ENCODE measurements at regions not wholly inside any gene's neighbourhood (a gene's known extent, or its start where the extent isn't known, plus 50 kb on each side); places are given as distances from the start of the nearest gene placed in this dataset.
"Not testable (repeated sequence)": the region's sequence is repeated elsewhere in the genome, so short reads cannot be mapped to it uniquely, and the experiment has no call there.

DNA sequence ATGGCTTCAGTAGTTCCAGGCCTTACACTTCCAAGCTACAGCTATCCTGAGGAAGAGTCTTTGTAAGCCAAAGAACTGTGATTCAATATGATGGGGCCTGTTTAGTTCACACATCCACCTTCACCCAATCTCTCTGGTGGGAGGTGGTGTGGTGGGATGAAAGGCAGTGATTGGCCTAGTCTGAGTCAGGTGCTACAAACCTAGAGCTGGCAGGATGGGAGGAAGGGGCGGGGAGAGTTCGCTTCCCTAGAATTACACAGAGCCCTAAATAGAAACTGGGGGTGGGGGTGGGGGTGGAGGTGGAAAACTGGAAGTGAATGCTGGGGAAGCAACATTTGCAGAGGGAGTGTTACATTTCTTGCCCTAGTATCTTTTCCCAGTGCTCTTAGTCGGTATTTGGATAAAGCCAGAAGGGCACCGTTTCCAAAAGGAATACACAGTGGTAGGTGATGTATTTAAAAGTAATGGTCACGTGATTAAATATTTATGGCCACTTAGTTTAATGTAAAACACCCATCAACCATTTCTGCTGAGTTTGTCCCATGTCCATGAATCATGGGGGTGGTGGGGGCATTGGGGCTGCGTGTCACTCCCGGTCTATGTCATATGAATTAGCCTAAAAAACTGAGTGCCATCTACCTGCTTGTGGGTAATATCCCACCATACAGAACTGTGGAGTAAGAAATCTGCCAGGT is 247.6 kb upstream of the PROK2 start:
- no peaks in the 10 kb centered on the region for H3K9me3 ChIP-seq
- no peaks in the 10 kb centered on the region for H3K4me1 ChIP-seq
- H3K27me3 ChIP-seq, result no peaks in the 10 kb centered on the region
- no peak for DNase-seq
- H3K36me3 ChIP-seq, result no peaks in the 10 kb centered on the region
- TF ChIP-seq, protein P1, sequence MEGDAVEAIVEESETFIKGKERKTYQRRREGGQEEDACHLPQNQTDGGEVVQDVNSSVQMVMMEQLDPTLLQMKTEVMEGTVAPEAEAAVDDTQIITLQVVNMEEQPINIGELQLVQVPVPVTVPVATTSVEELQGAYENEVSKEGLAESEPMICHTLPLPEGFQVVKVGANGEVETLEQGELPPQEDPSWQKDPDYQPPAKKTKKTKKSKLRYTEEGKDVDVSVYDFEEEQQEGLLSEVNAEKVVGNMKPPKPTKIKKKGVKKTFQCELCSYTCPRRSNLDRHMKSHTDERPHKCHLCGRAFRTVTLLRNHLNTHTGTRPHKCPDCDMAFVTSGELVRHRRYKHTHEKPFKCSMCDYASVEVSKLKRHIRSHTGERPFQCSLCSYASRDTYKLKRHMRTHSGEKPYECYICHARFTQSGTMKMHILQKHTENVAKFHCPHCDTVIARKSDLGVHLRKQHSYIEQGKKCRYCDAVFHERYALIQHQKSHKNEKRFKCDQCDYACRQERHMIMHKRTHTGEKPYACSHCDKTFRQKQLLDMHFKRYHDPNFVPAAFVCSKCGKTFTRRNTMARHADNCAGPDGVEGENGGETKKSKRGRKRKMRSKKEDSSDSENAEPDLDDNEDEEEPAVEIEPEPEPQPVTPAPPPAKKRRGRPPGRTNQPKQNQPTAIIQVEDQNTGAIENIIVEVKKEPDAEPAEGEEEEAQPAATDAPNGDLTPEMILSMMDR (IDR thresholded peaks at IDR 0.05; ENCODE audit: low read depth, low read length), result no peak
- no peak overlapping the region for H3K4me3 ChIP-seq (ENCODE audit: low read depth, low read length)

DNA sequence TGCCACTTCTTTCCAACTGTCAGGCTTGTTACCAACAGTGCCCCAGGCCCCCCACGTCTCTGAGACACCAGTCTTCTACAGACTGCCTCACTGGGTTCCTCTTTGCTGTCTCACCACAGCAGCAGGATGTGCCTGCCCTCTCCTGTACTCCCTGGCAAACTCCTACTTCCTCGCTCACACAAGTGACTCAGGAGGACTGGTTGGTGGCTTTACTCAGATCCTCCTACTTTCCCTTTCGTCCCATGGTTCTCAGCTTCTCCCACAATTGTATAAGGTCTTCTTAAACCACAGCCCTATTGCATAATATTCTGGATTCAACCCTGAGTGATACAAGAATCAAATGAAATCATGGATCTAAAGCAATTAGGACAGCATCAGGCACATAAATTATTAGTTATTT is 246.6 kb upstream of the PROK2 start:
- no peak for DNase-seq
- TF ChIP-seq, protein P1 (IDR thresholded peaks at IDR 0.05; ENCODE audit: low read depth, low read length), result no peak
- H3K36me3 ChIP-seq, result no peaks in the 10 kb centered on the region
- no peaks in the 10 kb centered on the region for H3K9me3 ChIP-seq
- H3K4me3 ChIP-seq (ENCODE audit: low read depth, low read length), result no peak overlapping the region
- H3K27me3 ChIP-seq, result no peaks in the 10 kb centered on the region
- H3K4me1 ChIP-seq, result no peaks in the 10 kb centered on the region

GRCh38 chr3:72030296-72030695 is 245.3 kb upstream of the PROK2 start:
- not testable (repeated sequence) for H3K4me3 ChIP-seq (ENCODE audit: low read depth, low read length); DNase-seq; H3K4me1 ChIP-seq; H3K27me3 ChIP-seq; H3K36me3 ChIP-seq; H3K9me3 ChIP-seq

- H3K36me3 ChIP-seq; H3K27me3 ChIP-seq; H3K4me3 ChIP-seq (ENCODE audit: low read depth, low read length); H3K4me1 ChIP-seq; DNase-seq; H3K9me3 ChIP-seq: not testable (repeated sequence)
These were observed 243.8 kb upstream of the PROK2 start for GRCh38 chr3:72028726-72029125.

DNA sequence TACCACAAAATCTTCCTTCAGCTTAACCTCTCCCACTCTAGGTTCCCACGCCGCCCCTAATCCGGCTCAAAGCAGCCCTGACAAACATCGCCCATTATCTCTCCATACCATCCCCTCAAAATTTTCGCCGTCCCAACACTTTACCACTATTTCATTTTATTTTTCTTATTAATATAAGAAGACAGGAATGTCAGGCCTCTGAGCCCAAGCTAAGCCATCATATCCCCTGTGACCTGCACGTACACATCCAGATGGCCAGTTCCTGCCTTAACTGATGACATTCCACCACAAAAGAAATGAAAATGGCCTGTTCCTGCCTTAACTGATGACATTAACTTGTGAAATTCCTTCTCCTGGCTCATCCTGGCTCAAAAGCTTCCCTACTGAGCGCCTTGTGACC is 243.4 kb upstream of the PROK2 start:
- DNase-seq; H3K27me3 ChIP-seq; H3K36me3 ChIP-seq; H3K4me3 ChIP-seq (ENCODE audit: low read depth, low read length); H3K9me3 ChIP-seq; H3K4me1 ChIP-seq: not testable (repeated sequence)

GRCh38 chr3:72027728-72028127 is 242.8 kb upstream of the PROK2 start:
- DNase-seq; H3K9me3 ChIP-seq; H3K4me3 ChIP-seq (ENCODE audit: low read depth, low read length); H3K4me1 ChIP-seq; H3K36me3 ChIP-seq; H3K27me3 ChIP-seq: not testable (repeated sequence)

DNA sequence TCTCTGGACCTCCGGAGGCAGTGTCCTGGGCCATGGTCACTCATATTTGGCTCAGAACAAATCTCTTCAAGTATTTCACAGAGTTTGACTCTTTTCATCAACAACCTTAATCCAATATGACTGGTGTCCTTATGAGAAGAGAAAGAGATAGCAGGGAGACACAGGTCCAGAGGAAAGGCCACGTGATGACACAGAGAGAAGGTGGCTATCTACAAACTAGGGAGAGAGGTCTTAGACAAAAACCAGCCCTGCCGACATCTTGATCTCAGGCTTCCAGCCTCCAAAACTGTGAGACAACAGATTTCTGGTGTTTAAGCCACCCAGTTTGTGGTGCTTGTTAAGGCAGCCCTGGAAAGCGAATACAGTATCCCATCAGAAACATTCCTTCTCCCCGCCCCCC is 237.1 kb upstream of the PROK2 start:
- TF ChIP-seq, protein P1 (IDR thresholded peaks at IDR 0.05; ENCODE audit: low read depth, low read length), result no peak
- Histone ChIP-seq H3K9me3 (no peaks in the 10 kb centered on the region), H3K4me1 (peaks cover 8% of the 10 kb centered on the region; the same call in 1 of the 2 replicates), H3K4me3 (ENCODE audit: low read depth, low read length) (no peak overlapping the region), H3K36me3 (no peaks in the 10 kb centered on the region), H3K27me3 (no peaks in the 10 kb centered on the region)
- DNase-seq, result no peak

GRCh38 chr3:72021531-72021930 is 236.6 kb upstream of the PROK2 start:
- H3K4me3 ChIP-seq (ENCODE audit: low read depth, low read length), result no peak overlapping the region
- H3K4me1 ChIP-seq, result peaks cover 8% of the 10 kb centered on the region; the same call in 1 of the 2 replicates
- H3K9me3 ChIP-seq, result no peaks in the 10 kb centered on the region
- no peaks in the 10 kb centered on the region for H3K27me3 ChIP-seq
- no peaks in the 10 kb centered on the region for H3K36me3 ChIP-seq
- TF ChIP-seq, protein P1 (IDR thresholded peaks at IDR 0.05; ENCODE audit: low read depth, low read length), result no peak
- no peak for DNase-seq

Measured in BE2C (cell line).